ENCODE measurements at regions not wholly inside any gene's neighbourhood (a gene's known extent, or its start where the extent isn't known, plus 50 kb on each side); places are given as distances from the start of the nearest gene placed in this dataset.

DNA sequence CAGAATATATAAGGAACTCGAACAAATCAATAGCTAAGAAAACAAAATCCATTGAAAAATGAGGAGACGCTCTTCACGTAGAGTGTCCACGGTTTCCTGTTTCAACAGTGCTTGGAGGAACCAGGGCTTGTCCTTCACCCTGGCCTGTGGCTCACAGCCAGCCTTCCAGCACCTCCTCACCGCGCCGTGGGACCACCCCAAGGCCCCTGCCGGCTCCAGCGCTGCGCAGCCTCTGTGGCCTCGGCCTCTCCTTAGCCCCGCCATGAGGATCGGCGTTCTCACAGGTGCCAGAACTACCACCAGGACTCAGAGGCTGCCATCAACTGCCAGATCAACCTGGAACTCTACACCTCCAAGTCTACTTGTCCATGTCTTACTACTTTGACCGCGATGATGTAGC is 52.5 kb upstream of the CTSO start:
- TF ChIP-seq, protein P1, sequence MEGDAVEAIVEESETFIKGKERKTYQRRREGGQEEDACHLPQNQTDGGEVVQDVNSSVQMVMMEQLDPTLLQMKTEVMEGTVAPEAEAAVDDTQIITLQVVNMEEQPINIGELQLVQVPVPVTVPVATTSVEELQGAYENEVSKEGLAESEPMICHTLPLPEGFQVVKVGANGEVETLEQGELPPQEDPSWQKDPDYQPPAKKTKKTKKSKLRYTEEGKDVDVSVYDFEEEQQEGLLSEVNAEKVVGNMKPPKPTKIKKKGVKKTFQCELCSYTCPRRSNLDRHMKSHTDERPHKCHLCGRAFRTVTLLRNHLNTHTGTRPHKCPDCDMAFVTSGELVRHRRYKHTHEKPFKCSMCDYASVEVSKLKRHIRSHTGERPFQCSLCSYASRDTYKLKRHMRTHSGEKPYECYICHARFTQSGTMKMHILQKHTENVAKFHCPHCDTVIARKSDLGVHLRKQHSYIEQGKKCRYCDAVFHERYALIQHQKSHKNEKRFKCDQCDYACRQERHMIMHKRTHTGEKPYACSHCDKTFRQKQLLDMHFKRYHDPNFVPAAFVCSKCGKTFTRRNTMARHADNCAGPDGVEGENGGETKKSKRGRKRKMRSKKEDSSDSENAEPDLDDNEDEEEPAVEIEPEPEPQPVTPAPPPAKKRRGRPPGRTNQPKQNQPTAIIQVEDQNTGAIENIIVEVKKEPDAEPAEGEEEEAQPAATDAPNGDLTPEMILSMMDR (conservative IDR thresholded peaks at IDR 0.05 in 1 of 2, IDR thresholded peaks at IDR 0.05 in 1 of 2; ENCODE audit: extremely low read depth in 1 of 2, insufficient read depth in 1 of 2, low read depth in 1 of 2, low read length in 2 of 2) = no peak
- TF ChIP-seq EZH2 (IDR thresholded peaks at IDR 0.05; ENCODE audit: borderline replicate concordance, low read length) = no peak

All from mammary epithelial cell (primary cell).